ENCODE measurements at regions not wholly inside any gene's neighbourhood (a gene's known extent, or its start where the extent isn't known, plus 50 kb on each side); places are given as distances from the start of the nearest gene placed in this dataset.

- TF ChIP-seq JUN (IDR thresholded peaks at IDR 0.05; ENCODE audit: borderline replicate concordance, insufficient read depth, insufficient read length, low read depth) (no peak), MYC (IDR thresholded peaks at IDR 0.05; ENCODE audit: low read depth, low read length) (no peak)
- TF ChIP-seq, protein P1, sequence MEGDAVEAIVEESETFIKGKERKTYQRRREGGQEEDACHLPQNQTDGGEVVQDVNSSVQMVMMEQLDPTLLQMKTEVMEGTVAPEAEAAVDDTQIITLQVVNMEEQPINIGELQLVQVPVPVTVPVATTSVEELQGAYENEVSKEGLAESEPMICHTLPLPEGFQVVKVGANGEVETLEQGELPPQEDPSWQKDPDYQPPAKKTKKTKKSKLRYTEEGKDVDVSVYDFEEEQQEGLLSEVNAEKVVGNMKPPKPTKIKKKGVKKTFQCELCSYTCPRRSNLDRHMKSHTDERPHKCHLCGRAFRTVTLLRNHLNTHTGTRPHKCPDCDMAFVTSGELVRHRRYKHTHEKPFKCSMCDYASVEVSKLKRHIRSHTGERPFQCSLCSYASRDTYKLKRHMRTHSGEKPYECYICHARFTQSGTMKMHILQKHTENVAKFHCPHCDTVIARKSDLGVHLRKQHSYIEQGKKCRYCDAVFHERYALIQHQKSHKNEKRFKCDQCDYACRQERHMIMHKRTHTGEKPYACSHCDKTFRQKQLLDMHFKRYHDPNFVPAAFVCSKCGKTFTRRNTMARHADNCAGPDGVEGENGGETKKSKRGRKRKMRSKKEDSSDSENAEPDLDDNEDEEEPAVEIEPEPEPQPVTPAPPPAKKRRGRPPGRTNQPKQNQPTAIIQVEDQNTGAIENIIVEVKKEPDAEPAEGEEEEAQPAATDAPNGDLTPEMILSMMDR (IDR thresholded peaks at IDR 0.05; ENCODE audit: extremely low read depth in 1 of 2, insufficient read depth in 1 of 2, low read depth in 1 of 2, low read length in 2 of 2), result no peak
These were observed 282.5 kb downstream of the ZSWIM6 start for GRCh38 chr5:61614606-61615005.
